ENCODE measurements at regions not wholly inside any gene's neighbourhood (a gene's known extent, or its start where the extent isn't known, plus 50 kb on each side); places are given as distances from the start of the nearest gene placed in this dataset.
"Not testable (repeated sequence)": the region's sequence is repeated elsewhere in the genome, so short reads cannot be mapped to it uniquely, and the experiment has no call there.

GRCh38 chr2:37806004-37806403 is 119.1 kb upstream of the RMDN2 start:
- intact Hi-C loops (cut with micrococcal nuclease): not testable (repeated sequence)

- intact Hi-C loops (cut with micrococcal nuclease): no loop called here
These were observed 115.6 kb upstream of the RMDN2 start for GRCh38 chr2:37809525-37809924.

DNA sequence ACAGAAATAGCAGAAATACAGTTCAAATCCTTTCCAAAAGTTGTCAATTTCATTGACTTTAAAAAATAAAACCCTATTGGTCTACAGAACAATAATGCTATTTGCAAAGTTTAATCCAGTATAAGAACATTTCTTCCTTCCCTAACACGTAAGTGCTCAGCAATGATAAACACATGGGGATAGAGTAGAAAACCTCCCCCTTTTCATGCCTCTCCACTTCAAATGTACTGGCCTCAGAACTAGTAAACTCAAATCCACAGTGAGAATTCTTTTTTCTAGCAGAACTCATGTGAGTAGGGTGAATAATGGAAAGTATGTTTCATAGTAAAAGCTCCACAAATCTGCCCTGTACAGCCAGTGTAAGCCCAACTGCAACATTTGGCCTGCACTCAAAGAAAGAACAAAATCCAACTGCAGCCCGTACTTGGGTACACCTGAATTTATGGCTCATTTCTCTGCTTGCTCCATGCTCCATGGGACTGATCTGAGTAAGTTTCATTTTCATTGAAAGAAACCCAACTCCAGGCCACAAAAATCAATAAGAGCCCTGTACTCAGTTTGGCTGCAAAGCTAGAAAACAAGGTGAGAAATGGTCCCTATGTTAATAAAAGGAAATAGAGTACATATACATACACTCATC is 115.0 kb upstream of the RMDN2 start:
- intact Hi-C loops (cut with micrococcal nuclease): no loop called here

DNA sequence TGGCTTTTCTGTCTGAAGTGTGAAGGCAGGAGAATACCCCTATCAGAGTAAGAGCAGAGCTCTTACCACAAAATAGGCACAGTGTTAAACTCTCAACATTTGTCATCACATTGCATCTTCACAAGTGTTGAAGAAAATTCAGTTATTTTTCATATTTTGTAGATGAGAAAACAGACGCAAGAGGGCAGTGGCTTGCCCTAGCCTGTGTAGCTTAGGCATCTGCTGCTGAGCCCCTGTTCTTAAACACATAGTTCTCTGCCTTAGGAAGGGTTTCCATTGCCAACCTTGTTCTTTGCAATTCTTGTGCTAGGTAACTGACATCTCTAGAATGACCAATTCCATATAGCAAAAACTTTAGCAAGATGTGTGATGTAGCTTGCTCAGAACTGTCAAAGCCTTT is 112.7 kb upstream of the RMDN2 start:
- intact Hi-C loops (cut with micrococcal nuclease): no loop called here

GRCh38 chr2:37812941-37813730 is 112.0 kb upstream of the RMDN2 start:
- intact Hi-C loops (cut with micrococcal nuclease): no loop called here

- intact Hi-C loops (cut with micrococcal nuclease): no loop called here
These were observed 109.1 kb upstream of the RMDN2 start for GRCh38 chr2:37816036-37816435.

GRCh38 chr2:37816686-37817085 is 108.4 kb upstream of the RMDN2 start:
- intact Hi-C loops (cut with micrococcal nuclease): no loop called here

- intact Hi-C loops (cut with micrococcal nuclease): no loop called here
These were observed 105.9 kb upstream of the RMDN2 start for GRCh38 chr2:37819186-37819585.

- intact Hi-C loops (cut with micrococcal nuclease): no loop called here
These were observed 104.6 kb upstream of the RMDN2 start for GRCh38 chr2:37820471-37820986.

DNA sequence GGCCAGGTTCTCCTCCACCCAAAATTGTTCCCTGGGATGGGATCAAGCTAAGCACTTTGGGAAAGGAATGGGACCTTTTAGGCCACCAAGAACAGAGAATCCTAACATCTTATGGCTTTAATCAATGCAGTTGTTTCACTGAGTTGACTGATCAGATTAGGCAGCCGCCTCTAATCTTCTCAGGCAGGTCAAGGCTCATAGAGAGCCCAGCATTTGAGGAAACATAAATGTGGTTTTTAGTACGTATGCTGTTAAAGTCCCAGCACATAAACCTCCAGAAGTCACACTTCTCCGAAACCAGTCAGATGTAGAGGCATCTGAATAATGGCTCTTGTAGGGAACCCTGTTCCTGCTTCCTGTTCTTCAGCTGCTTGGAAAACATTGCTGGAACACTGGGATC is 99.5 kb upstream of the RMDN2 start:
- intact Hi-C loops (cut with micrococcal nuclease): no loop called here

DNA sequence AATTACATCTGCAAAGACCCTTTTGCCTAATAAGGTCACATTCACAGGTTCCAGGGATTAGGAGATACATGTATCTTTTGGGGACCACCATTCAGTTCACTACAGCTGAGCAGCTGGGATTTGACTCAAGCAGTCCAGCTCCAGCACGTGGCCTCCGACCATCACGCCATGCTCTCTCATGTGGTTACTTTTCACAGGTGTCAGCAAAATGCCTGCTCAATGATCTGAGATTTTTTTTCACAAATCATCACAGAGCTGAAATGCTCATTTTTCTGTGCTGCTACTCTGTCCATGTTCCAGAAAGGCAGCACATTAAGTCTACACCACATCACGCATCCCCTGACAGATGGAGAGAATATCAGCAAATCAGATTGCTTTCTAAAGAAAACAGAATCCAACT is 98.5 kb upstream of the RMDN2 start:
- intact Hi-C loops (cut with micrococcal nuclease): no loop called here

GRCh38 chr2:37827455-37827854 is 97.6 kb upstream of the RMDN2 start:
- intact Hi-C loops (cut with micrococcal nuclease): no loop called here

- intact Hi-C loops (cut with micrococcal nuclease): no loop called here
These were observed 97.1 kb upstream of the RMDN2 start for GRCh38 chr2:37827911-37828511.

DNA sequence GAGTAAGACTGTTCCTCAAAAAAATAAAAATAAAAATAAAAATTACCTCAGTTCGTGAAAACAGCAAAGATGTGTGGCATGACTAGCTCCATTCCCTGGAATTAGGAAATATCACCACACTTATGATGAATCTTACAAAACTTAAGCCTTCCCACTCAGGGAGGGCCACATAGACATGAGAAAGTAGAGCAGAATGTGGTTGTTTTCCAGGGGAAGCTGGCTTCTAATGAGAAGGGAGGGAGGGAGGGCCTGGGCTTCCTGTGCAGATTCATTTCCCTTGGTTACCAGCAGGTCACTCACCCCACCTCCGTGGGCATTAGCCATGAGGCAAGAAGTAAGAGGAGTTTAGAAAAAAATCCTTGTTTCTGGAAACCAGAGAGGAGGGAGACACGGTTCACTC is 95.9 kb upstream of the RMDN2 start:
- intact Hi-C loops (cut with micrococcal nuclease): no loop called here

- intact Hi-C loops (cut with micrococcal nuclease): loop anchor here (5.0 kb wide), 1 partner anchor 47 kb away; no protein-coding TSS in a partner anchor
These were observed 95.3 kb upstream of the RMDN2 start for GRCh38 chr2:37829616-37830395.

DNA sequence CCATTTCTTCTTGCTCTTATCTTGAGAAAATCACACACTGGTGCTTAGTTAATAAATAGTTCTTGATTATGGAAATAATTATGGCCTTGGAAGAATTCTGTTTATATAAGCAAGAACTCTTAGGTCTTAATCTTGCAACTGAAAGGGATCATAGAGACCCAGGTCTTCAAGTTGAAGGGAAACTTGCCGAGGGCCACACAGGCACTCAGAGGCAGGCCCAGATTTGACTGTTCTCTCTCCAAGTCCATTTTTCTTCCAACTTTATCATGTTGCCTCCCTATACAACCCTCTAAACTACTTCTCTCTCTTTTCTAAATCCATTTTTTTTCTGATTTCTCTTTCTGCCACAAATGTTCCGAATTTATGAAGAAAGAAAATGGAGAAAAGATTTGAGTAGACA is 94.5 kb upstream of the RMDN2 start:
- intact Hi-C loops (cut with micrococcal nuclease): loop anchor here (5.0 kb wide), 1 partner anchor 47 kb away; no protein-coding TSS in a partner anchor

DNA sequence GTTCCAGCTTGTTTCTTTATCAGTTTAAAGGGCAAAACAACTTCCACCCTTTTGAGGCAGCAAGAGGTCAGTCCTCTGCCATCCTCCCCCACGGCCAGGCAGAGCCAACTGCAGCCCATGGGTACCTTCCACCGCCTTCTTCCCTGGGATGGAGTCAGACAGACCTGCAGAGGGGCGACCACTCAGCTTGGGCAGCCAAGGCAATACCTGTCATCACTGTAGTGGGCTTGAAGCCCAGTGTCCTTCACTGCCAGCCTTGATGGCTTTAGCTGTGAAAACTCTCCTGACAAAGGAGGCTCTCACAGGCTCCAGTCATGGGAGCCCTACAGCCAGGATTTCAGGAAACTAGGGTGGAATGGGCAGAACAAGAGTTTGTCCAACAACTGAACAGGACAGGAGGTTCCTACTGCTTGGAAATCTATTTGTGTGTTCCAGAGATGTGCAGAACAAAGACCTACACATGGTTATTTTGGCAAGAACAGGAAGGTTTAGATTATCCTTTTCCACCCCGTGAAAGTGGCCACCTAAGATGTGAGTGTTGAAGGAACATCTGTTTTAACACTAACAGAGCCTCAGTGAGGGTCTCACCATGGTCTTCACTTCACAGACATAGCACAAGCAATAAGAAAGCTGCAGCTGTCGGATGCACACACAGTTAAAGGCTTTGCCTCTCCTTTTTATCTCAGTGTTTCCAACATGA is 93.9 kb upstream of the RMDN2 start:
- intact Hi-C loops (cut with micrococcal nuclease): loop anchor here (5.0 kb wide), 1 partner anchor 46 kb away; no protein-coding TSS in a partner anchor

DNA sequence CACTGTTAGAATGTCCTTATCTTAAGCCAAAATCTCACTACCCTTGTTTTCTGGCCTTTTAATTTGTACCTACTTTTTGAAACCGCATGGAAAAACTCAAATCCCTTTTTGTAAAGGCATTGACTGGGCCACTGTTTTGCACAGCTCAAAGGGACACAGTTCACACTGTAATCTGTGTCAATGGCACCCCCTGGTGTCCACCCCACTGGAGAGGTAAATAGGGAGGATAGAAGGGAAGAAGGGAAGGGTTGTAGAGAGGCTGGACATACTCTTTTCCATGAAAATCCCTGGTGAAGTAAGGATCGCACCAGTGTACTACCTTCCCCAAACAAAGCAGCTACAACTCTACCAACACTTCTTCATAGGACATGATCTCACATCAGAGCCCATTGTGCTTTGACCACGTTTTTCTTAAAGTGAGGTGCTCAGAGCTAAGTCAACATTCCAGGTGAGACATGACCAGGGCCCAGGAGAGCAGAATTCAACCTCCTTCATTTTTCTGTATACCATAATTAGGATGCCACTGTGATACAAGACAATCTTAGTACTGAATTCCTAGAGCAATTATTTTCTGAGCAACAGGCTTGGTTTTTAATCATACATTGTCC is 92.4 kb upstream of the RMDN2 start:
- intact Hi-C loops (cut with micrococcal nuclease): loop anchor here (1.0 to 5.0 kb wide), 4 partner anchors 45 to 436 kb away; no protein-coding TSS in a partner anchor

DNA sequence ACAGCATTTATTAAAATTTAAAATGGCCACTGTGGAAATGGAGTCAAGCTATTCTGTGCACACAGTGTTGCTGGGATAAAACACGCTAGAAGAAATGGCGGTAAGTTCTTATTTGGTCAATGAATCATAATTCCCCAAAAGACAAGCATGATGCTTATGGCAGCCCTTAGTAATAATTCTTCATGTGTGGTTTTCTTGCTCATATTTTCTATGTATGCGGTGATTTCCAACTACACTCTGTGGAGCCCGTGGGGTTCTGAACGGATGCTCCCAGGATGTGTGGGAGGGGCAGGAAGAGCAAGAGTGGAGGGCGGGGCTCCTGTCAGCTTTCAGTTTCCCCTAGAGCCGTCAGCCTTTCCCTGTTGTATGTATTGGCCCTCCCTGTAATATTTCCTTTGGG is 91.7 kb upstream of the RMDN2 start:
- intact Hi-C loops (cut with micrococcal nuclease): loop anchor here (5.0 kb wide), 1 partner anchor 44 kb away; no protein-coding TSS in a partner anchor

GRCh38 chr2:37836270-37836669 is 88.8 kb upstream of the RMDN2 start:
- intact Hi-C loops (cut with micrococcal nuclease): no loop called here

All from T-helper 2 cell treated with Interferon-gamma antibody and Interleukin-4, amounts not matched to agents 100 ng/mL and 5 ng/mL, for 36 hours (primary cell).